ENCODE measurements at regions not wholly inside any gene's neighbourhood (a gene's known extent, or its start where the extent isn't known, plus 50 kb on each side); places are given as distances from the start of the nearest gene placed in this dataset.

DNA sequence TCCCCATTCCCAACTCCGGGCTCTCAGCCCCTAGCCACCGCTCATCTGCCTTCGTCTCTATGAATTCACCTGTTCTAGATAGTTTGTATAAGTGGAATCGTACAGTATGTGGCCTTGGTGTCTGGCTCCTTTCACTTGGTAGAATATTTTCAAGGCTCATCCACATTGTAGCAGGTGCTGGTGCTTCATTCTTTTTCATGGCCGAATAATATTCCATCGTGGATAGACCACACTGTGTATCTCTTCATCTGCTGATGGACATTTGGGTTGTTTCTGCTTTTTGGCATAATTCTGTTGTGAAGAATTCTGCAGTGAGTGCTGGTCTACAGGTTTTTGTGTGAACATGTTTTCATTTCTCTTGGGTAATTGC is 324.2 kb downstream of the SEC14L1 start:
- TF ChIP-seq POLR2AphosphoS5 (IDR thresholded peaks at IDR 0.05; ENCODE audit: low read depth, low read length), result no peak
- no peak for TF ChIP-seq SPI1 (IDR thresholded peaks at IDR 0.05; ENCODE audit: low read depth, low read length)
- TF ChIP-seq POLR2A (IDR thresholded peaks at IDR 0.05; ENCODE audit: low read depth, low read length), result no peak
- TF ChIP-seq TAF1 (IDR thresholded peaks at IDR 0.05; ENCODE audit: low read depth, low read length), result no peak
- TF ChIP-seq POU2F2 (IDR thresholded peaks at IDR 0.05; ENCODE audit: low read depth, low read length), result no peak
